ENCODE measurements at regions not wholly inside any gene's neighbourhood (a gene's known extent, or its start where the extent isn't known, plus 50 kb on each side); places are given as distances from the start of the nearest gene placed in this dataset.

GRCh38 chr2:7309582-7309981, 392.4 kb downstream of the RNF144A start:
- no peaks in the 10 kb centered on the region for H3K27me3 ChIP-seq
- H3K4me1 ChIP-seq, result no peaks in the 10 kb centered on the region
- H3K36me3 ChIP-seq, result no peaks in the 10 kb centered on the region
- no peak for TF ChIP-seq CTCF (IDR thresholded peaks at IDR 0.05)
- H3K27ac ChIP-seq, result no peak overlapping the region
- no peak for DNase-seq (ENCODE audit: low spot score)
- H3K9me3 ChIP-seq, result no peaks in the 10 kb centered on the region
- no peak overlapping the region for H3K4me3 ChIP-seq

- DNase-seq (ENCODE audit: low spot score), result no peak
- no peak for TF ChIP-seq CTCF (IDR thresholded peaks at IDR 0.05)
- no peaks in the 10 kb centered on the region for H3K4me1 ChIP-seq
- H3K9me3 ChIP-seq, result no peaks in the 10 kb centered on the region
- H3K27me3 ChIP-seq, result no peaks in the 10 kb centered on the region
- H3K36me3 ChIP-seq, result no peaks in the 10 kb centered on the region
- no peak overlapping the region for H3K27ac ChIP-seq
- no peak overlapping the region for H3K4me3 ChIP-seq
Measured at GRCh38 chr2:7324706-7325105, 407.5 kb downstream of the RNF144A start.

GRCh38 chr2:7325186-7325585, 408.0 kb downstream of the RNF144A start:
- Histone ChIP-seq H3K9me3 (no peaks in the 10 kb centered on the region), H3K27me3 (no peaks in the 10 kb centered on the region), H3K27ac (no peak overlapping the region), H3K4me3 (no peak overlapping the region), H3K4me1 (no peaks in the 10 kb centered on the region), H3K36me3 (no peaks in the 10 kb centered on the region)
- TF ChIP-seq CTCF (IDR thresholded peaks at IDR 0.05), result no peak
- DNase-seq (ENCODE audit: low spot score), result no peak

- no peaks in the 10 kb centered on the region for H3K27me3 ChIP-seq
- no peaks in the 10 kb centered on the region for H3K36me3 ChIP-seq
- no peak for DNase-seq (ENCODE audit: low spot score)
- H3K27ac ChIP-seq, result no peak overlapping the region
- no peak for TF ChIP-seq CTCF (IDR thresholded peaks at IDR 0.05)
- H3K9me3 ChIP-seq, result no peaks in the 10 kb centered on the region
- H3K4me1 ChIP-seq, result no peaks in the 10 kb centered on the region
- H3K4me3 ChIP-seq, result no peak overlapping the region
Measured at GRCh38 chr2:7329465-7329864, 412.3 kb downstream of the RNF144A start.

GRCh38 chr2:7333189-7333765, 416.1 kb downstream of the RNF144A start:
- Histone ChIP-seq H3K36me3 (no peaks in the 10 kb centered on the region), H3K9me3 (no peaks in the 10 kb centered on the region), H3K4me3 (no peak overlapping the region), H3K27ac (no peak overlapping the region), H3K4me1 (no peaks in the 10 kb centered on the region), H3K27me3 (no peaks in the 10 kb centered on the region)
- TF ChIP-seq CTCF (IDR thresholded peaks at IDR 0.05), result no peak
- no peak for DNase-seq (ENCODE audit: low spot score)

- Histone ChIP-seq H3K9me3 (no peaks in the 10 kb centered on the region), H3K27me3 (no peaks in the 10 kb centered on the region), H3K4me3 (no peak overlapping the region), H3K27ac (no peak overlapping the region), H3K36me3 (no peaks in the 10 kb centered on the region), H3K4me1 (no peaks in the 10 kb centered on the region)
- no peak for TF ChIP-seq CTCF (IDR thresholded peaks at IDR 0.05)
- DNase-seq (ENCODE audit: low spot score), result no peak
Measured at GRCh38 chr2:7333960-7334493, 416.8 kb downstream of the RNF144A start.

Measured in right atrium auricular region (tissue), 2 donors.